T follicular helper cell (primary cell): ENCODE measurements at regions not wholly inside any gene's neighbourhood (a gene's known extent, or its start where the extent isn't known, plus 50 kb on each side); places are given as distances from the start of the nearest gene placed in this dataset.
"Not testable (repeated sequence)": the region's sequence is repeated elsewhere in the genome, so short reads cannot be mapped to it uniquely, and the experiment has no call there.

Experiments used
- DNase-seq: peaks from one replicate; pipeline ENCODE4 v3.0.0-alpha.2; 2020; ENCODE audit warnings: low read depth

- DNase-seq: no peak
These were observed 1140.1 kb downstream of the TECRL start for GRCh38 chr4:63269156-63269555.

DNA sequence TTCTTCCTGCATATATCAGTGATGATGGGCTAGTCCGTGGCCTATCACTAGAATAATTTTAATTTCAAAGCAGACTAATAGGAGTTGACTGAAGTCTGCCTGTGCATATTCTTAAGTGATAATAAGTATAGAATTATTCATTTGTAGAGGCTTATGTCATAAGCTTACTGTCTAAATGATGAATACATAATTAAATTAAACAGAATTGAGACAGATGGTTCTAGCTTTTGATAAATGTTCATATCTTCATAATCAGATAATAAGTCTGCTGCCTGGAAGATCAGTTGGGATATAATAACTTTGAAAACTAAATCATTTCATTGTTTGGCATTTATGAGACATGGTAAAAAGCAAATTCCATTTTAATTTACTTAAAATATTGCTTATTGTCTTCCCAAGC, 1175.6 kb downstream of the TECRL start:
- no peak for DNase-seq

DNA sequence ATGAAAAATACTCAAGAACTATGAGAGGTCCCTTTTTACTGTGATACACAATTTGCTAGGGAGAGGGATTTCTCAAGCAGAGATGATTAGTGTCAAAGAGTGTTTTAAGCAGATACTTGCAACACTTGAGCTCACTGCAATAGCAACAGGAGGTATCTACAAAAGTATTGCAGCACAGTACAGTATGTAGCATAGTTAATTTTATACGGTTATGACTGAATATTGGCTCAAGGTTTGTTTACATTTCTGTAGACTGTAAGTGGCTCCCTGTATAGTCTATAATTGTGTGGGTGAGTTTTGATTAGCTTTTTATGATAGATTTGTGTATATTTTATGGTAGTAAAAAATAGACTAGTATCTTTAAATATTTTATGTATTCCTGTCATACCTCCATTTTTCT, 1177.2 kb downstream of the TECRL start:
- DNase-seq: no peak

- no peak for DNase-seq
These were observed 1183.0 kb downstream of the TECRL start for GRCh38 chr4:63226229-63226628.

- DNase-seq: no peak
These were observed 1186.8 kb downstream of the TECRL start for GRCh38 chr4:63222466-63222865.

GRCh38 chr4:63221477-63221876, 1187.8 kb downstream of the TECRL start:
- DNase-seq: no peak

DNA sequence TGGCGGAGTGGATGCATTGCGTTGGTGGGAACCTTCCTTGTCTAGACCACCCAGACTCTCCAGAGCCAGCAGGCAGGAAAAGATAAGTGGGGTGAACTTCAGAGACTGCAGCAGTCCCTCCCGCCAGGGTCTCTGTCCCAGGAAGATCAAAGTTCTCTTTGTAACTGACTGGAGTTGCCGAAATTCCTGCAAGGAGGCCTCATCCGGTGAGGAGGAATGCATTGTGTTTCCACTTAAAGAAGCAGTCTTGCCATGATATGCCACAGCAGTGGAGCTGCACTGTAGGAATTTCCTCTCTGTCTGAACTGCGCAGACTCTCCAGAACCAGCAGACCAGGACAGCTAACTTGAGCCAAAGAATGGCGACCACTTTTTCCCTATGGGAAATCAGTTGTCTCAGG, 1190.4 kb downstream of the TECRL start:
- no peak for DNase-seq

- no peak for DNase-seq
These were observed 1195.2 kb downstream of the TECRL start for GRCh38 chr4:63214076-63214475.

DNA sequence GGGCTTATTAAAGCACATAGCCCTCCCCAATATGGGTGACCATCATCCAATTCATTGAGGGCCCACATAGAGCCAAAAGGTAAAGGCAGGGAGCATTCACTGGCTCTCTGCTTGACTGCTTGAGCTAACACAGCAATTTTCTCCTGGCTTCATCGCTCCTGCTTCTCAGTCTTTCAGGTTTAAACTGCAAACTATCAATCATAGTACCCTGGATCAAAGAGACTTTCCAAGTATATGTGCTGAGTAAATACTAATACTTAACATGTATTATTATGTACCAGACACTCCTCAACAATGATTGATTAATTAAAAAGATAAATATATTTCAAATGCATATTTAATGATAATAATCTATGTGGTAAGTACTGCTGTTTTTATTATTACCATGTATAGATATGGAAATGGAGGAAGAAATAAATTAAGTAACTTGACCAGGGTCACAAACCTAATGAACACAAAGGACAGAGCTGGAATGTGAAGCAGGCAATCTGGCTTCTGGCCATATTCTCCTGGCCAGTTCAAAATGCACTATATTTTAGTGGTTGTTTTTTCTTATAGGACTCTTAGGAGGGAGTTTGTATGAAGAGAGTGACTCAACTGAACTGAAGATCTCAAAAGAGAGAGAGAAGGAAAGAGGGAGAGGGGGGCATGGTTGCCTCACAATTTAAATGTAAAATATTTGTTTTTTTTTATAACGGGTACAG, 1197.3 kb downstream of the TECRL start:
- no peak for DNase-seq

GRCh38 chr4:63211375-63211774, 1197.9 kb downstream of the TECRL start:
- no peak for DNase-seq

GRCh38 chr4:63193029-63193428, 1216.2 kb downstream of the TECRL start:
- DNase-seq: not testable (repeated sequence)

- no peak for DNase-seq
These were observed 1237.9 kb downstream of the TECRL start for GRCh38 chr4:63171341-63171740.

GRCh38 chr4:63170923-63171322, 1238.3 kb downstream of the TECRL start:
- no peak for DNase-seq

DNA sequence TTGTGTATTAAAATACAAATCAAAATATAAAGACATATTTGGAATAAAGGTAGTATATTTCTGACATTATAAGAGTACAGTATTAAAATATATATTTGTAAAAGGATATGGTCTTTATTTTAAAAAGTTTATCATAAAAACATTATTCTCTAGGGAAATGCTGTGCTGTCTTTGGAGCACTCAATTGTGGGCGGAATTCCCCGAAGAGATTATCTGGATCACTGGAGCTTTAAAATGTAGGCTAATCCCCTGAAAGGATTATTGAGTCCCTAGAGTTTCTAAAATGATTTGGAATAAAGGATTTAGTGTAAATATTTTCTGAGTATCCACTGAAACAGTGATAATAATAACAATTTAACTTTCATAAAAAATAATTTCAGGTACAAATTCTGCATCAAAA, 1239.4 kb downstream of the TECRL start:
- DNase-seq: no peak

DNA sequence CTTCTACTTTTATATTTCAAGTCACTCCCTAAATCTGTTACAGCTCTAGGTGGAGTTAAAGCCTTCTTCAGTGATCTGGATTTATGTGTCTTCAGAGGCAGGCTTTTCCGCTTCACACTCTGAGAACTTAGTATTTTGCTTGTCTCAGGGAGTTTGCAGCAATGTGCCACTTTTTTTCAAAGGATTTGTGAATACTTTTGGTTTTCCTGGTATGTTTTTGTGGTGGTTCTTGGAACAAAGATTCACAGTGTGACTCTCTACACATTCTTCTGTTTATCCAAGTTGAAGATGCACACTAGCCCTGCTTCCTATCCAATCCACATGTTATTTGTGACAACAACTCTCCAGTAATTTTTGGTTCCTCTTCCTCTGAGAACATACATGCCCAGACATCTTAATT, 1253.7 kb downstream of the TECRL start:
- no peak for DNase-seq

GRCh38 chr4:63123441-63123840, 1285.8 kb downstream of the TECRL start:
- DNase-seq: no peak

GRCh38 chr4:63122955-63123354, 1286.3 kb downstream of the TECRL start:
- DNase-seq: no peak

GRCh38 chr4:63106600-63106999, 1302.7 kb downstream of the TECRL start:
- DNase-seq: no peak

DNA sequence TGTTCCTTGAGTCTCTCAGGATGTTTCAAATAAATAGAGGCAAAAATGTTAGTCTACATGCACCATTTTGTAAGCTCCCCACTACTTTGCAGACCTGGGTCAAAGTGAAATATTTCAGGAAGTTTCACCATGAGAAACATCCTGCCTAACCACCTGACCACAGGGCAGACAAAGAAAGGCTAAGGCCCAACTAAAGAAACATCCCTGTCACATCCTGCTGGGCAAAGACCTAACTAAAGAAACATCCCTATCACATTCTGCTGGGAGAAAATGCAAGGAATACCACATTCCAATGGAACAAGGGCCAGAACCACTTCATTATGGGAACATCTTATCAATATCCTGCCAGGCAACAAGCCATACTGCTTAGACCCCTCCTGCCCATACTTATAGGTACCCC, 1303.4 kb downstream of the TECRL start:
- DNase-seq: no peak

GRCh38 chr4:63090641-63091040, 1318.6 kb downstream of the TECRL start:
- DNase-seq: no peak

DNA sequence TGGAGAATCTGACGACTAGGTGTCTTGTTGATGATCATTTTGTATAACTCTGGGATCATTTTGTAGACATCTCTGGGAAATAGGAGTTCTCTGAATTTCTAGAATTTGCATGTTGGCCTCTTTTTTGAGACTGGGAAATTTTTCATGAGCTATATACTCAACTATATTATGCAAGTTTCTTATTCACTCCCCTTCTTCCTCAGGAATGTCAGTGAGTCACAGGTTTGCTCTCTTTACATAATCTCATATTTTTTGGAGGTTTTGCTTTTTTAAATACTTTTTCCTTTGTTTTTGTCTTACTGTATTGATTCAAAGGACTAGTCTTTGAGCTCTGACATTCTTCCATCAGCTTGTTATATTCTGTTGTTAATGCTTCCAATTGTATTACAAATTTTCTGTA, 1324.2 kb downstream of the TECRL start:
- no peak for DNase-seq

GRCh38 chr4:63080934-63081333, 1328.3 kb downstream of the TECRL start:
- DNase-seq: no peak

- no peak for DNase-seq
These were observed 1345.5 kb downstream of the TECRL start for GRCh38 chr4:63063760-63064159.

DNA sequence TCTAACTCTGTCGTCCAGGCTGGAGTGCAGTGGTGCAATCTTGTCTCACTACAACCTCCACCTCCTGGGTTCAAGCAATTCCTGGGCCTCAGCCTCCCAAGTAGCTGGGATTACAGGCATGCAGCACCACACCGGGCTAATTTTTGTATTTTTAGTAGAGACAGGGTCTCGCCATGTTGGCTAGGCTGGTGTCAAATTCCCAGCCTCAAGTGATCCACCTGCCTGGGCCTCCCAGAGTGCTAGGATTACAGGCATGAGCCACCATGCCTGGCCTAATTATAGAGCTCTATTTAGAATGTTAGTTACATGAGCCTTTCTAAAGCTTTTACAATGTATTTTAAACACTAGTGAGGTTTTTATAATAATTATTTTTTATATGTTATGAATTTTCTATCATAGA, 1346.4 kb downstream of the TECRL start:
- DNase-seq: not testable (repeated sequence)
